ENCODE measurements at regions not wholly inside any gene's neighbourhood (a gene's known extent, or its start where the extent isn't known, plus 50 kb on each side); places are given as distances from the start of the nearest gene placed in this dataset.

- Histone ChIP-seq H3K27me3 (replicated peaks; ENCODE audit: insufficient read depth, low read length) (no peaks in the 10 kb centered on the region), H3K4me3 (ENCODE audit: low read length) (no peak overlapping the region), H3F3A (ENCODE audit: insufficient read depth, low read length) (no peaks in the 10 kb centered on the region), H2AFZ (ENCODE audit: low read length) (no peak overlapping the region), H3K79me2 (ENCODE audit: low read length) (no peaks in the 10 kb centered on the region), H3K36me3 (replicated peaks; ENCODE audit: insufficient read depth, low read length) (no peaks in the 10 kb centered on the region), H3K4me1 (ENCODE audit: low read length) (no peaks in the 10 kb centered on the region), H3K27ac (ENCODE audit: low read length) (no peak overlapping the region), H3K9ac (ENCODE audit: low read length) (no peak overlapping the region), H4K20me1 (ENCODE audit: insufficient read depth, low read length) (no peaks in the 10 kb centered on the region), H3K9me2 (replicated peaks; ENCODE audit: insufficient read depth, low read length) (no peaks in the 10 kb centered on the region), H3K4me2 (ENCODE audit: low read depth, low read length) (no peak overlapping the region), H3K9me3 (replicated peaks; ENCODE audit: insufficient read depth, low read length) (no peaks in the 10 kb centered on the region)
- DNase-seq = no peak
- no peak for TF ChIP-seq EZH2 (optimal IDR thresholded peaks at IDR 0.05; ENCODE audit: low read depth, low read length)
- no peak for TF ChIP-seq EZH2phosphoT487 (IDR thresholded peaks at IDR 0.05; ENCODE audit: low read length)
- no peak for TF ChIP-seq CTCF (IDR thresholded peaks at IDR 0.05; ENCODE audit: low read length)
These were observed 61.5 kb upstream of the NANOS1 start for GRCh38 chr10:118968060-118968459.

- no peak overlapping the region for H3K27ac ChIP-seq (ENCODE audit: low read length)
- no peaks in the 10 kb centered on the region for H3K36me3 ChIP-seq (replicated peaks; ENCODE audit: insufficient read depth, low read length)
- DNase-seq = no peak
- no peaks in the 10 kb centered on the region for H3K4me1 ChIP-seq (ENCODE audit: low read length)
- H3K27me3 ChIP-seq (replicated peaks; ENCODE audit: insufficient read depth, low read length) = no peaks in the 10 kb centered on the region
- no peaks in the 10 kb centered on the region for H3K9me2 ChIP-seq (replicated peaks; ENCODE audit: insufficient read depth, low read length)
- H3K9ac ChIP-seq (ENCODE audit: low read length) = no peak overlapping the region
- H3K4me3 ChIP-seq (ENCODE audit: low read length) = no peak overlapping the region
- H4K20me1 ChIP-seq (ENCODE audit: insufficient read depth, low read length) = no peaks in the 10 kb centered on the region
- H3F3A ChIP-seq (ENCODE audit: insufficient read depth, low read length) = no peaks in the 10 kb centered on the region
- TF ChIP-seq CTCF (IDR thresholded peaks at IDR 0.05; ENCODE audit: low read length) = no peak
- no peak for TF ChIP-seq EZH2 (optimal IDR thresholded peaks at IDR 0.05; ENCODE audit: low read depth, low read length)
- TF ChIP-seq EZH2phosphoT487 (IDR thresholded peaks at IDR 0.05; ENCODE audit: low read length) = no peak
- no peaks in the 10 kb centered on the region for H3K9me3 ChIP-seq (replicated peaks; ENCODE audit: insufficient read depth, low read length)
- no peaks in the 10 kb centered on the region for H3K79me2 ChIP-seq (ENCODE audit: low read length)
- H2AFZ ChIP-seq (ENCODE audit: low read length) = no peak overlapping the region
- H3K4me2 ChIP-seq (ENCODE audit: low read depth, low read length) = no peak overlapping the region
These were observed 61.0 kb upstream of the NANOS1 start for GRCh38 chr10:118968482-118968881.

- Histone ChIP-seq H3K4me2 (ENCODE audit: low read depth, low read length) (no peak overlapping the region), H3K9me3 (replicated peaks; ENCODE audit: insufficient read depth, low read length) (no peaks in the 10 kb centered on the region), H3K27ac (ENCODE audit: low read length) (no peak overlapping the region), H3K27me3 (replicated peaks; ENCODE audit: insufficient read depth, low read length) (no peaks in the 10 kb centered on the region), H3K4me1 (ENCODE audit: low read length) (no peaks in the 10 kb centered on the region), H3K79me2 (ENCODE audit: low read length) (no peaks in the 10 kb centered on the region), H2AFZ (ENCODE audit: low read length) (no peak overlapping the region), H3K9ac (ENCODE audit: low read length) (no peak overlapping the region), H4K20me1 (ENCODE audit: insufficient read depth, low read length) (no peaks in the 10 kb centered on the region), H3F3A (ENCODE audit: insufficient read depth, low read length) (no peaks in the 10 kb centered on the region), H3K36me3 (replicated peaks; ENCODE audit: insufficient read depth, low read length) (no peaks in the 10 kb centered on the region), H3K4me3 (ENCODE audit: low read length) (no peak overlapping the region), H3K9me2 (replicated peaks; ENCODE audit: insufficient read depth, low read length) (no peaks in the 10 kb centered on the region)
- no peak for DNase-seq
- TF ChIP-seq EZH2 (optimal IDR thresholded peaks at IDR 0.05; ENCODE audit: low read depth, low read length) (no peak), CTCF (IDR thresholded peaks at IDR 0.05; ENCODE audit: low read length) (no peak), EZH2phosphoT487 (IDR thresholded peaks at IDR 0.05; ENCODE audit: low read length) (no peak)
These were observed 60.5 kb upstream of the NANOS1 start for GRCh38 chr10:118969014-118969413.
